Progenitor cell of endocrine pancreas (in vitro differentiated cells): ENCODE measurements at regions not wholly inside any gene's neighbourhood (a gene's known extent, or its start where the extent isn't known, plus 50 kb on each side); places are given as distances from the start of the nearest gene placed in this dataset.

Experiments used
- DNase-seq: peaks from one replicate; pipeline ENCODE4 v3.0.0; 2021; ENCODE audit warnings: low spot score; ENCODE audit not compliant: unreplicated experiment
- H3K27ac Mint-ChIP-seq: 2 replicates; pipeline ENCODE4 v1.8.0; 2021; ENCODE audit warnings: mild to moderate bottlenecking, moderate library complexity, mixed read lengths
- H3K27me3 Mint-ChIP-seq: 2 replicates; pipeline ENCODE4 v1.8.0; 2021; ENCODE audit warnings: mixed read lengths
- H3K36me3 Mint-ChIP-seq: 2 replicates; pipeline ENCODE4 v1.8.0; 2022; ENCODE audit warnings: mixed read lengths; ENCODE audit not compliant: insufficient read depth
- H3K4me1 Mint-ChIP-seq: 2 replicates; pipeline ENCODE4 v1.8.0; 2021; ENCODE audit warnings: low read depth, mixed read lengths
- H3K4me3 Mint-ChIP-seq: 2 replicates; pipeline ENCODE4 v1.8.0; 2021; ENCODE audit warnings: low read depth, mild to moderate bottlenecking, moderate library complexity, mixed read lengths
- H3K9me3 Mint-ChIP-seq: 2 replicates; pipeline ENCODE4 v1.8.0; 2021; ENCODE audit warnings: low read depth, mixed read lengths
- TF ChIP-seq, protein P1 (sequence below): fragments of 200-600 bp; sonication (generic); IDR thresholded peaks from one replicate; pipeline ENCODE4 v1.5.0; 2021; ENCODE audit warnings: antibody characterized with exemption, mild to moderate bottlenecking; ENCODE audit not compliant: unreplicated experiment

DNA sequence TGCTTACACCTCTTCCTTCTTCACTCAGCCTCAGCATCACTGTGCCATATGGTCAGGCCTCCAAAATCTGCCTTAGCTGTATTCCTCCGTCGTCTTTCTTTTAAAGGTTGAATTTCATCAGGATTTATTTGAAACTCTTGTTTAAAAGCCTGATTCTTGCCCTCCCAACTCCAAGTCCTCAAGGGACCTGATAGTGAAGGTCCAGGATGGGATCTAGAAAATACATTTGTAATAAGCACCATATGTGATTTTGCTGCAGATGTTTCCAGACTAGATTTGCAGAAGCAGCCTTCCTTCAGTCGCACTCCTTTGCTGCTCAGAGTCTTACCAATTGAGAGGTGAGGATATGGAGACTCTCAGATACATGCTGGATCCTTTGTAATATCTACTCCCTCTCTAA lies 101.0 kb upstream of the ANKRD1 start:
- Mint-ChIP-seq H3K4me1 (no peaks in the 10 kb centered on the region), H3K9me3 (peaks cover 4% of the 10 kb centered on the region), H3K36me3 (no peaks in the 10 kb centered on the region), H3K27ac (no peak overlapping the region), H3K4me3 (no peak overlapping the region), H3K27me3 (peaks cover 23% of the 10 kb centered on the region)
- TF ChIP-seq, protein P1, sequence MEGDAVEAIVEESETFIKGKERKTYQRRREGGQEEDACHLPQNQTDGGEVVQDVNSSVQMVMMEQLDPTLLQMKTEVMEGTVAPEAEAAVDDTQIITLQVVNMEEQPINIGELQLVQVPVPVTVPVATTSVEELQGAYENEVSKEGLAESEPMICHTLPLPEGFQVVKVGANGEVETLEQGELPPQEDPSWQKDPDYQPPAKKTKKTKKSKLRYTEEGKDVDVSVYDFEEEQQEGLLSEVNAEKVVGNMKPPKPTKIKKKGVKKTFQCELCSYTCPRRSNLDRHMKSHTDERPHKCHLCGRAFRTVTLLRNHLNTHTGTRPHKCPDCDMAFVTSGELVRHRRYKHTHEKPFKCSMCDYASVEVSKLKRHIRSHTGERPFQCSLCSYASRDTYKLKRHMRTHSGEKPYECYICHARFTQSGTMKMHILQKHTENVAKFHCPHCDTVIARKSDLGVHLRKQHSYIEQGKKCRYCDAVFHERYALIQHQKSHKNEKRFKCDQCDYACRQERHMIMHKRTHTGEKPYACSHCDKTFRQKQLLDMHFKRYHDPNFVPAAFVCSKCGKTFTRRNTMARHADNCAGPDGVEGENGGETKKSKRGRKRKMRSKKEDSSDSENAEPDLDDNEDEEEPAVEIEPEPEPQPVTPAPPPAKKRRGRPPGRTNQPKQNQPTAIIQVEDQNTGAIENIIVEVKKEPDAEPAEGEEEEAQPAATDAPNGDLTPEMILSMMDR = no peak
- no peak for DNase-seq

DNA sequence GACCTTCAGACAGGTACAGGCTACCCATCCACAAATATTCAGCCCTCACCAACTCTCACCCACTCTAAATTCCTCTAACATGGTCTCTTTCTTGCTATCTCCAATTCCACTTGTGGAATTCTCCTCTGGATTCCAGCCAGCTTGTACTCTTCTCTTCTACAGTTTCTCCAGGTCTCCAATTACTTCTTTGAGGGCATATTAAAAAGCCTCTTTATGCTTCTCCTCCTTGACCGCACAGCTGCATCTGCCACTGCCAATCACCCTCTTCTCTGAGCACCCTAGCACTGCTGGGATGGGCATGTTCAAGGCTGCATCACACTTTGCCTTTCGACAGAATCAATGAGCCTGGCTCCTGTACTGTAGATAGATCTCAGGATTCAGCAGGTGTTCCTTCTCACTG lies 101.5 kb upstream of the ANKRD1 start:
- H3K27ac Mint-ChIP-seq = no peak overlapping the region
- H3K4me3 Mint-ChIP-seq = no peak overlapping the region
- no peaks in the 10 kb centered on the region for H3K36me3 Mint-ChIP-seq
- H3K9me3 Mint-ChIP-seq = peaks cover 4% of the 10 kb centered on the region
- no peaks in the 10 kb centered on the region for H3K4me1 Mint-ChIP-seq
- TF ChIP-seq, protein P1 = no peak
- no peak for DNase-seq
- H3K27me3 Mint-ChIP-seq = peaks cover 23% of the 10 kb centered on the region

DNA sequence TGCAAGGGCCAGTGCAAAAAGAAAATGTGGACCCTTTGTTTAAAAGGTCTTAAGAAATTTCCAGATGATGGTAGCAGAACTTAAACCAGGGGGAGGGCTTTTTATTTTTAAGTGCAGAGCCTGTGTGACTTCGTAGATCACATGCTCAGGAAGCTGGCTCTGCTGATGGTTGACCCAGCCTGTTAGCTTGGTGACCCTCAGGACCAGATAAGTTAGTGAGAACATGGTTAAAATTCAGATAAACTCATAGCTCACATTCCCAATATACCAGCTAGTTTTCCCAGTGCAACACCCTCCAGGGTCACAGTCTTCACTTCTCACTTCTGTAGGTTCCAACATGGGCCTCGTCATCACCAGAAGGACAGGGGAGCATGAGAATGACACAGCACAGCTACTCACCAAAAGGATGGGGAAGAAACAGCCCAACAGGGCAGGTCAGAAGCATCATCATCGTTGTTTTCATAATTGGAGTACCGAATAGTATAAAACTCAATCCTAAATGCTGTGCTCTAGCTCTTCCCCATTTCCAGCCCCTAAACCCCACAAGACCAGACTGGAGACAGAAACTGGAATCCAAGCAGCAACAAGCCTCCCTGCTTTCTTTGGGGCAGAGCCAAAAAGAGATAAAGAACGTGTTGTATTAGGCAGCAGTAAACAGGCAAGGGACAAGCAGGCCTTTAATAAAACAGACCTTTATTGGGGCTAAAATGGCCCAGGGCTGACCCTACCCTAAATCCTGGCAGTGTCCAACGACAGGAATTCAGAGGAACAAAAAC lies 102.2 kb upstream of the ANKRD1 start:
- Mint-ChIP-seq H3K36me3 (no peaks in the 10 kb centered on the region), H3K9me3 (peaks cover 4% of the 10 kb centered on the region), H3K27me3 (peaks cover 20% of the 10 kb centered on the region), H3K4me3 (no peak overlapping the region), H3K4me1 (no peaks in the 10 kb centered on the region), H3K27ac (no peak overlapping the region)
- TF ChIP-seq, protein P1 = no peak
- DNase-seq = no peak

DNA sequence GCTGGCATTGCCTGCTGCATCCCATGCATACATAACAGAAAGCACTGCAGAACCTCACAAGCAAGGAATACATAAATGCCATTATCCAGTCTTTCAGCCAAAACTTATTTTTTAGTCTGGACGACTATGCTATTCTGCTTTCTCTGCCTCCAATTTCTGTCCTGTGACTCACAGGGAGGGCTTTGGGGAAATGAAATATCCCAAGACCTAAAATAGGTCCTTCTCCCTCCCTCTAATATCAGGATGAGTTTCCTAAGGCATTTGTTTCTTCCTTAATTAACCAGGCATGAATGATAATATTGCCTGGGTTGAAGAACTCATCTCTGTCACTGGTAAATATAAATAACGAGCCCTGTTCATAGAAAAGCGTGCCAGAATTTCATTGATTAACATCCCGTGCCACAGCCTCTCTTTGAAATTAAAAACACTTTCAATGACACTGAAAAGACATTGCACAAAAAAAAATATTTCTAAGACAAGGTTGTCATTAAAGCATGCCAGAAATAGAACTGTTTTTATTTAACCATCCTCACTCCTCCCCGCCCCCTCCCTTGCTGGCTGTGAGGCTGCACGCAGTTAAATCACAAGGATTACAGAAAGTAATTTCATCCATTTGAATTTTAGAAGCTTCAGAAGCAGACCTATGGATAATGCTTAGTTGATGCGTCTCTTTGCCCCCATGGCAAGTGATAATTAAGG lies 103.0 kb upstream of the ANKRD1 start:
- DNase-seq = no peak
- no peaks in the 10 kb centered on the region for H3K36me3 Mint-ChIP-seq
- no peaks in the 10 kb centered on the region for H3K4me1 Mint-ChIP-seq
- no peak overlapping the region for H3K4me3 Mint-ChIP-seq
- no peak overlapping the region for H3K27ac Mint-ChIP-seq
- TF ChIP-seq, protein P1 = no peak
- peaks cover 4% of the 10 kb centered on the region for H3K9me3 Mint-ChIP-seq
- H3K27me3 Mint-ChIP-seq = peaks cover 14% of the 10 kb centered on the region

DNA sequence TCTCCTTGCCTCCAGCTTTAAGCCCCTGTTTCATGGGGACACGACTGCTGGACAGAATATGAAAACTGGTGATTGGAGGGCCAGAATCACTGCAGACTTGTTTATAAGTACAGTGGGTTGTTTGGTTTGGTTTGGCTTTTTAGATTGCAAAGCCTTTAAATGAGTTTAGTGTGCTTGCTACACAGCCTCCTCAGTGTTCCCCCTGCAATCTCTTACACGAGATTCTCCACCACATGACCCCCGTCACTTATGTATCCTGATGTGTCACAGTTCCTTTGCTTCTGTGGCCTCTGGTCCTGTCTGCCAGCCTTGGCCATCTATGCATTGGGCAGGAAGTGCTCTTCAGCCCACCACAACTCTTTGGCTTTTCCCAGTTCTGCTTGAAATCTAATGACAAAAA lies 103.7 kb upstream of the ANKRD1 start:
- H3K36me3 Mint-ChIP-seq = no peaks in the 10 kb centered on the region
- peaks cover 14% of the 10 kb centered on the region for H3K27me3 Mint-ChIP-seq
- no peaks in the 10 kb centered on the region for H3K4me1 Mint-ChIP-seq
- TF ChIP-seq, protein P1 = no peak
- DNase-seq = no peak
- no peak overlapping the region for H3K27ac Mint-ChIP-seq
- H3K9me3 Mint-ChIP-seq = peaks cover 4% of the 10 kb centered on the region
- no peak overlapping the region for H3K4me3 Mint-ChIP-seq
